Fibroblast of lung (primary cell): ENCODE measurements at regions not wholly inside any gene's neighbourhood (a gene's known extent, or its start where the extent isn't known, plus 50 kb on each side); places are given as distances from the start of the nearest gene placed in this dataset.

Experiments
- EZH2 ChIP-seq: IDR thresholded peaks from 2 replicates; pipeline ENCODE4 v1.5.1; 2012; ENCODE audit warnings: low read length, control low read depth, mild to moderate bottlenecking; ENCODE audit errors: missing control alignments
- TF ChIP-seq, protein P1 (sequence below), 2 donors: IDR thresholded peaks in 1 of 2; conservative IDR thresholded peaks in 1 of 2; 1 replicate in 1 of 2; 2 replicates in 1 of 2; pipeline ENCODE4 v1.5.1; 2011 to 2012; ENCODE audit warnings: low read length in 2 of 2, control low read depth in 1 of 2, inconsistent platforms in 1 of 2, low read depth in 1 of 2, mild to moderate bottlenecking in 1 of 2

DNA sequence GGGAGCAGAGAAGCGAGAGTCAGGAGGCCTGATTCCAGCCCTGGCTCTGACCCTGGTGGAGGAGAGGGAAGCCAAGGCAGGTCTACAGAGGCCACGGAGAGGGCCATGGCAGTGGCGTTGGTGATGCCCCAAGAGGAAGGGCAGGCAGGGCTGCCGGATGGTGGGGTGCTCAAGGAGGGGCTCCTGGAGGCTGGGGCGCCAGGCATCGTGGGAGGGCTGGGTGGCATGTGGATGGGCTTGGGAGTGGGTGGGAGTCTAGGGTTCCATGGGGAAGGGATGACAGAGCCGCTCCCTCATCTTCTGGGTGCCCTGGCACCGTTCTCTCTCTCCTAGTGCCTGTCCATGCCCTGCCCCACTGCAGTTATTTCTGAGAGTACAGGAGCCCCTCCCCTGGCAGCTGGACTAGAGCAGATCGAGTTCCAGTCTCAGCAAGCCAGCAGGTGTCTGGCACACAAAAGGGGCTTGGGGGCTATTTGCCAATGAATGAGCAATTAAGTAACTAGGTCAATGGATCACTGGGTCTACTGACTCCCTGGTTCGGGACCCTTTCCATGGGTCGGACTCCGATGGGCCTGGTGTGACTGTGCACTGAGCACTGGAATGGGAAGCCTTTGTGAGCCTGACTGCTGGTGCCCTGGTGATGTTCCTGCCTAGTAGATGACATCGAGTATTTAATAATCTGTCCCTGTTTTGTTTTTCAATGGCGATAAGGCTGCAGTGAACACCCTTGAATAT is 570.0 kb downstream of the TBC1D22A start:
- TF ChIP-seq, protein P1, sequence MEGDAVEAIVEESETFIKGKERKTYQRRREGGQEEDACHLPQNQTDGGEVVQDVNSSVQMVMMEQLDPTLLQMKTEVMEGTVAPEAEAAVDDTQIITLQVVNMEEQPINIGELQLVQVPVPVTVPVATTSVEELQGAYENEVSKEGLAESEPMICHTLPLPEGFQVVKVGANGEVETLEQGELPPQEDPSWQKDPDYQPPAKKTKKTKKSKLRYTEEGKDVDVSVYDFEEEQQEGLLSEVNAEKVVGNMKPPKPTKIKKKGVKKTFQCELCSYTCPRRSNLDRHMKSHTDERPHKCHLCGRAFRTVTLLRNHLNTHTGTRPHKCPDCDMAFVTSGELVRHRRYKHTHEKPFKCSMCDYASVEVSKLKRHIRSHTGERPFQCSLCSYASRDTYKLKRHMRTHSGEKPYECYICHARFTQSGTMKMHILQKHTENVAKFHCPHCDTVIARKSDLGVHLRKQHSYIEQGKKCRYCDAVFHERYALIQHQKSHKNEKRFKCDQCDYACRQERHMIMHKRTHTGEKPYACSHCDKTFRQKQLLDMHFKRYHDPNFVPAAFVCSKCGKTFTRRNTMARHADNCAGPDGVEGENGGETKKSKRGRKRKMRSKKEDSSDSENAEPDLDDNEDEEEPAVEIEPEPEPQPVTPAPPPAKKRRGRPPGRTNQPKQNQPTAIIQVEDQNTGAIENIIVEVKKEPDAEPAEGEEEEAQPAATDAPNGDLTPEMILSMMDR (conservative IDR thresholded peaks at IDR 0.05 in 1 of 2, IDR thresholded peaks at IDR 0.05 in 1 of 2; ENCODE audit: low read depth in 1 of 2, low read length in 2 of 2): no peak
- TF ChIP-seq EZH2: no peak
